ENCODE measurements at regions not wholly inside any gene's neighbourhood (a gene's known extent, or its start where the extent isn't known, plus 50 kb on each side); places are given as distances from the start of the nearest gene placed in this dataset.

- peak; percentile 34 for DNase-seq
These were observed 457.4 kb upstream of the TEX13C start for GRCh38 chrX:124862301-124862700.

GRCh38 chrX:124863303-124863702, 456.4 kb upstream of the TEX13C start:
- no peak for DNase-seq

- no peak for DNase-seq
These were observed 432.1 kb upstream of the TEX13C start for GRCh38 chrX:124887572-124887971.

- DNase-seq = no peak
These were observed 423.7 kb upstream of the TEX13C start for GRCh38 chrX:124895947-124896346.

- DNase-seq = peak; percentile 81
These were observed 416.7 kb upstream of the TEX13C start for GRCh38 chrX:124902953-124903352.

- DNase-seq = peak; percentile 8
These were observed 409.1 kb upstream of the TEX13C start for GRCh38 chrX:124910611-124911010.

- DNase-seq = no peak
These were observed 402.7 kb upstream of the TEX13C start for GRCh38 chrX:124917011-124917410.

- DNase-seq = no peak
These were observed 394.0 kb upstream of the TEX13C start for GRCh38 chrX:124925681-124926080.

GRCh38 chrX:124931241-124931640, 388.4 kb upstream of the TEX13C start:
- DNase-seq = no peak

- no peak for DNase-seq
These were observed 387.7 kb upstream of the TEX13C start for GRCh38 chrX:124931958-124932357.

GRCh38 chrX:124938715-124939114, 381.0 kb upstream of the TEX13C start:
- peak; percentile 95 for DNase-seq

GRCh38 chrX:124940531-124940930, 379.1 kb upstream of the TEX13C start:
- peak; percentile 92 for DNase-seq

- peak; percentile 63 for DNase-seq
These were observed 365.3 kb upstream of the TEX13C start for GRCh38 chrX:124954402-124954801.

GRCh38 chrX:124960454-124960853, 359.2 kb upstream of the TEX13C start:
- DNase-seq = no peak

- DNase-seq = no peak
These were observed 356.0 kb upstream of the TEX13C start, which contains the start of gene TENM1 for GRCh38 chrX:124963717-124964116. TENM1 (minus strand) TSS chrX:124963817.

- DNase-seq = no peak
These were observed 344.2 kb upstream of the TEX13C start for GRCh38 chrX:124975456-124975855.

GRCh38 chrX:124981420-124981819, 338.3 kb upstream of the TEX13C start:
- DNase-seq = peak; percentile 97

GRCh38 chrX:124984140-124984813, 335.4 kb upstream of the TEX13C start:
- DNase-seq = no peak

GRCh38 chrX:124986284-124986683, 333.4 kb upstream of the TEX13C start:
- DNase-seq = no peak

- no peak for DNase-seq
These were observed 325.9 kb upstream of the TEX13C start for GRCh38 chrX:124993735-124994134.

GRCh38 chrX:124994404-124994803, 325.3 kb upstream of the TEX13C start:
- no peak for DNase-seq

GRCh38 chrX:125003746-125004446, 315.8 kb upstream of the TEX13C start:
- no peak for DNase-seq

GRCh38 chrX:125004799-125005198, 314.9 kb upstream of the TEX13C start:
- DNase-seq = no peak

- no peak for DNase-seq
These were observed 313.8 kb upstream of the TEX13C start for GRCh38 chrX:125005863-125006262.

- DNase-seq = no peak
These were observed 313.0 kb upstream of the TEX13C start for GRCh38 chrX:125006704-125007103.

Measured in NCI-H446 treated with DMSO at 0.1 percent for 48 hours (cell line).